Ishikawa (cell line): ENCODE measurements at regions not wholly inside any gene's neighbourhood (a gene's known extent, or its start where the extent isn't known, plus 50 kb on each side); places are given as distances from the start of the nearest gene placed in this dataset.

Source experiments
- CEBPB ChIP-seq: IDR thresholded peaks from 2 replicates; pipeline ENCODE4 v1.6.1; 2012
- CREB1 ChIP-seq: IDR thresholded peaks from 2 replicates; pipeline ENCODE4 v1.6.1; 2012; ENCODE audit warnings: low read depth
- EGR1 ChIP-seq: IDR thresholded peaks from 2 replicates; pipeline ENCODE4 v1.6.1; 2012
- RAD21 ChIP-seq: IDR thresholded peaks from 2 replicates; pipeline ENCODE4 v1.6.1; 2012; ENCODE audit warnings: low read depth
- TAF1 ChIP-seq: IDR thresholded peaks from 2 replicates; pipeline ENCODE4 v1.6.1; 2012; ENCODE audit warnings: low read depth, mild to moderate bottlenecking
- TCF12 ChIP-seq: IDR thresholded peaks from 2 replicates; pipeline ENCODE4 v1.6.1; 2012; ENCODE audit warnings: low read depth
- TEAD4 ChIP-seq: IDR thresholded peaks from 2 replicates; pipeline ENCODE4 v1.6.1; 2012

- TF ChIP-seq TEAD4 = no peak
- no peak for TF ChIP-seq CREB1
- no peak for TF ChIP-seq TAF1
- TF ChIP-seq TCF12 = no peak
- no peak for TF ChIP-seq RAD21
- no peak for TF ChIP-seq CEBPB
- no peak for TF ChIP-seq EGR1
Measured at GRCh38 chr13:99439048-99439447, 62.2 kb upstream of the TM9SF2 start.
